PC-9 (cell line): ENCODE measurements at regions not wholly inside any gene's neighbourhood (a gene's known extent, or its start where the extent isn't known, plus 50 kb on each side); places are given as distances from the start of the nearest gene placed in this dataset.

Experiments used
- BruUV-seq: library from RNA; stranded (reverse); fragments of 400-500 nt; replicated peaks from 2 replicates; lab custom pipeline; 2021; lab: Mats Ljungman, UMichigan
- CTCF ChIA-PET: fragments of 300-600 bp; sonication (Branson Sonifier 250); formaldehyde crosslinking; loops from one replicate; lab custom pipeline; 2022; ENCODE audit warnings: antibody characterized with exemption; lab: Charles Lee
- POLR2A ChIA-PET: fragments of 300-600 bp; sonication (Branson Sonifier 250); formaldehyde crosslinking; loops from one replicate; lab custom pipeline; 2022; ENCODE audit warnings: antibody characterized with exemption; ENCODE audit not compliant: unreplicated experiment; lab: Charles Lee
- DNase-seq, 2 experiments: peaks; one replicate each; pipeline versions ENCODE4 v3.0.0 to v3.0.0-alpha.2; 2015 to 2022; ENCODE audit warnings: mixed read lengths in 1 of 2
- H2AFZ ChIP-seq: fragments of 200-600 bp; sonication (generic); 2 replicates; pipeline ENCODE4 v1.8.1; 2017; ENCODE audit warnings: antibody characterized with exemption
- H3F3A ChIP-seq: fragments of 200-600 bp; sonication (generic); 2 replicates; pipeline ENCODE4 v1.8.1; 2017; ENCODE audit warnings: antibody characterized with exemption, mild to moderate bottlenecking, low read depth; ENCODE audit not compliant: insufficient read depth
- H3K27ac ChIP-seq: fragments of 200-600 bp; sonication (generic); 2 replicates; pipeline ENCODE4 v1.6.1; 2016; ENCODE audit warnings: mixed run types
- H3K27me3 ChIP-seq: fragments of 200-600 bp; sonication (generic); 2 replicates; pipeline ENCODE4 v1.6.1; 2016; ENCODE audit warnings: low read depth, mixed run types; ENCODE audit not compliant: insufficient read depth
- H3K36me3 ChIP-seq: fragments of 200-600 bp; sonication (generic); 2 replicates; pipeline ENCODE4 v1.6.1; 2016; ENCODE audit warnings: low read depth, mixed run types
- H3K4me1 ChIP-seq: fragments of 200-600 bp; sonication (generic); replicated peaks from 2 replicates; pipeline ENCODE4 v1.6.1; 2016; ENCODE audit warnings: mixed run types; ENCODE audit not compliant: insufficient read depth
- H3K4me2 ChIP-seq: fragments of 200-600 bp; sonication (generic); 2 replicates; pipeline ENCODE4 v1.6.1; 2017; ENCODE audit warnings: mixed run types
- H3K4me3 ChIP-seq: fragments of 200-600 bp; sonication (generic); 2 replicates; pipeline ENCODE4 v1.6.1; 2016; ENCODE audit warnings: mixed run types
- H3K79me2 ChIP-seq: fragments of 200-600 bp; sonication (generic); 2 replicates; pipeline ENCODE4 v1.6.1; 2017; ENCODE audit warnings: low read depth, mixed run types
- H3K9me2 ChIP-seq: fragments of 200-600 bp; sonication (generic); 2 replicates; pipeline ENCODE4 v1.8.1; 2017; ENCODE audit warnings: mild to moderate bottlenecking; ENCODE audit not compliant: insufficient read depth
- H3K9me3 ChIP-seq: fragments of 200-600 bp; sonication (generic); 2 replicates; pipeline ENCODE4 v1.8.1; 2016; ENCODE audit warnings: low read depth; ENCODE audit not compliant: insufficient read depth
- H4K20me1 ChIP-seq: fragments of 200-600 bp; sonication (generic); 2 replicates; pipeline ENCODE4 v1.8.1; 2017; ENCODE audit not compliant: insufficient read depth
- EZH2 ChIP-seq: fragments of 200-600 bp; sonication (generic); IDR thresholded peaks from 2 replicates; pipeline ENCODE4 v1.8.0; 2017; ENCODE audit warnings: antibody characterized with exemption, low read depth
- intact Hi-C: fragments of 100-400 bp; cut with micrococcal nuclease; formaldehyde crosslinking; loops from one replicate; pipeline ENCODE4 v1.10.0; 2022; ENCODE audit not compliant: unreplicated experiment
- TF ChIP-seq, protein P1 (sequence below): fragments of 200-600 bp; sonication (generic); conservative IDR thresholded peaks from 2 replicates; pipeline ENCODE4 v1.6.1; 2017; ENCODE audit warnings: mixed run types, antibody characterized with exemption, mild to moderate bottlenecking, moderate library complexity

GRCh38 chr1:91589437-91589836 lies 88.8 kb downstream of the CDC7 start:
- Histone ChIP-seq H3K4me1 (no peaks in the 10 kb centered on the region), H3K9me2 (no peaks in the 10 kb centered on the region), H3K79me2 (no peaks in the 10 kb centered on the region), H2AFZ (no peak overlapping the region), H3K27ac (no peak overlapping the region), H3K27me3 (no peaks in the 10 kb centered on the region), H3F3A (no peaks in the 10 kb centered on the region), H3K4me3 (no peak overlapping the region), H3K36me3 (no peaks in the 10 kb centered on the region), H4K20me1 (no peaks in the 10 kb centered on the region), H3K4me2 (no peak overlapping the region), H3K9me3 (no peaks in the 10 kb centered on the region)
- DNase-seq: no peak
- ChIA-PET CTCF (no interaction called here), POLR2A (no interaction called here)
- BruUV-seq: no TSS peak
- intact Hi-C loops: loop anchor here (10.0 kb wide), 1 partner anchor 55 kb away; no protein-coding TSS in a partner anchor
- TF ChIP-seq, protein P1, sequence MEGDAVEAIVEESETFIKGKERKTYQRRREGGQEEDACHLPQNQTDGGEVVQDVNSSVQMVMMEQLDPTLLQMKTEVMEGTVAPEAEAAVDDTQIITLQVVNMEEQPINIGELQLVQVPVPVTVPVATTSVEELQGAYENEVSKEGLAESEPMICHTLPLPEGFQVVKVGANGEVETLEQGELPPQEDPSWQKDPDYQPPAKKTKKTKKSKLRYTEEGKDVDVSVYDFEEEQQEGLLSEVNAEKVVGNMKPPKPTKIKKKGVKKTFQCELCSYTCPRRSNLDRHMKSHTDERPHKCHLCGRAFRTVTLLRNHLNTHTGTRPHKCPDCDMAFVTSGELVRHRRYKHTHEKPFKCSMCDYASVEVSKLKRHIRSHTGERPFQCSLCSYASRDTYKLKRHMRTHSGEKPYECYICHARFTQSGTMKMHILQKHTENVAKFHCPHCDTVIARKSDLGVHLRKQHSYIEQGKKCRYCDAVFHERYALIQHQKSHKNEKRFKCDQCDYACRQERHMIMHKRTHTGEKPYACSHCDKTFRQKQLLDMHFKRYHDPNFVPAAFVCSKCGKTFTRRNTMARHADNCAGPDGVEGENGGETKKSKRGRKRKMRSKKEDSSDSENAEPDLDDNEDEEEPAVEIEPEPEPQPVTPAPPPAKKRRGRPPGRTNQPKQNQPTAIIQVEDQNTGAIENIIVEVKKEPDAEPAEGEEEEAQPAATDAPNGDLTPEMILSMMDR: no peak
- TF ChIP-seq EZH2: no peak

DNA sequence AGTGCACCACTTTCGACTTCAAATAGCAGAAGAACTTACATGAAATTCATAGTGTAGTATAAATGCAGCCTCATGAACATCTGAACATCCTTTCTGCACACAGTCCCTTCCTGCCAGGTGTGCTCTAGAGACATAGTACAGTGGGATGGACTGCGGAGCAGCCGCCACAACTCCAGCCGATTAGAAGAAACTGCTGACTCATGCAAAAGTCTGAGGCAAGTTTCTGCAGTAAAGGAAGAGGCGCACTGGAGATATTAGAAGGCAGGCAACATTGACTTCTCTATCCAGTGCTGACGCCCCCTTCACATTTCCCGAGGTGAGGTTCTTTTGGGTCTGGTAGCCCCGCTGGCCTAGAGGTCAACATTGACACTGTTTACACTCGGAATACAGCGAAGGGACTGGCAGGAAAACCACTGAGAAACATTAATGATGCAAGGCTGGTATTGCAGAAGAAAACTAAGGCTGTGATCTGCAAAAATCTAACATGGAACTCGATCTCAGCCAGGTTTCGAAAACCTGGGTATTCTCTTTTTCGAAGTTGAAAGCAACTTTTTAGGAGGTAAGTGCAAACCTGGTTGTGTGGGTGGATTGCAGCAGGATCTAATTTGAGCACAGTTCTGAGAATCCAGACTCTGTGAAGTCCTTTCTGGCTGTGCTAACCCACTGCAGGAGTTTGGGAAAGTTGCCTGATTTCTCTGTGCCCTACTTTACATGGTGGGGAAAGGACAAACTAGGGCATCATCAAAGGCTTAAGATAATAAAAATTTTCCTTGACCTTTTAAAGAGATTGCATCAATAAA lies 90.7 kb downstream of the CDC7 start:
- TF ChIP-seq, protein P1: no peak
- TF ChIP-seq EZH2: no peak
- POLR2A ChIA-PET: no interaction called here
- CTCF ChIA-PET: no interaction called here

DNA sequence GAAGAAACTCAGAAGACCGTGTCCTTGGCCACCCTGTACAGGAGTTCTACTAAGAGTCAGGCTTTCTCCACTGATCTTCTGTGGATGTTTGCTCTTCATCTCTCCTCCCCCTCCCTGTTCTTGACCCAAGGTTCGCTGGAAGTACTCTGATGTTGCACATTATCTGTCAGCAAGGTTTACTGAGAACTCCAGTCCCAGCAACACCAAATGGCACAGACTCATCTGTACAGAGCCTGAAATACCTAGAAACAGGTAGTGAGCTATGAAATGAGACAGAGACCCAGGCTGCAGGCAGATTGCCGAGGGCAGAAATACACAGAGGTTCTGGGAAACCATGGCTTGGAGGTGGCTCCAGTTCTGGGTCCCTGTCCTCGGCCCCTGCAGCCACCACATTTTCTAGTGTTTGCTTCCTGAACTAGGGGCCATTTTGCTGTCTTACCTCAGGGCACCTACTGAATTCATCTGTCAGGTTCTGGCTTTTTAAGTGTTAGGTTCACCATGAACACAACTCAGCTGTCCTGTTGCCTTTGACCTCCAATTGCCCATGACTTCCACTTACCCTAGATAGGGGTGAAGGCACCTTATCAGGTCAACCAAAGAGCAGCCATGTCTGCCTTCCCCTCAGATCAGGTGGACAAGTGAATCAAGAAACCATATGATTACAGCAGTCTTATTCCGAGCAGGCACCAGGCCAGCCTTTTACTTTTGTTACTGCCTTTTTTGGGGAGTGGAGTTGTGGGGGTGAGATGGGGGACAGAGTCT lies 92.2 kb downstream of the CDC7 start:
- no peak for DNase-seq
- no peak overlapping the region for H3K4me3 ChIP-seq
- ChIA-PET POLR2A (no interaction called here), CTCF (no interaction called here)
- H3K9me2 ChIP-seq: no peaks in the 10 kb centered on the region
- no peaks in the 10 kb centered on the region for H3K4me1 ChIP-seq
- no peak overlapping the region for H3K4me2 ChIP-seq
- intact Hi-C loops: no loop called here
- H3K79me2 ChIP-seq: no peaks in the 10 kb centered on the region
- H3K27ac ChIP-seq: no peak overlapping the region
- no peaks in the 10 kb centered on the region for H3K36me3 ChIP-seq
- no peak overlapping the region for H2AFZ ChIP-seq
- no peaks in the 10 kb centered on the region for H3F3A ChIP-seq
- H3K27me3 ChIP-seq: no peaks in the 10 kb centered on the region
- H3K9me3 ChIP-seq: no peaks in the 10 kb centered on the region
- no peak for TF ChIP-seq EZH2
- H4K20me1 ChIP-seq: no peaks in the 10 kb centered on the region
- BruUV-seq: no TSS peak

More for the DNA sequence above, 90.7 kb downstream of the CDC7 start:
- Histone ChIP-seq H3F3A (no peaks in the 10 kb centered on the region), H3K4me1 (no peaks in the 10 kb centered on the region), H3K4me2 (no peak overlapping the region), H4K20me1 (no peaks in the 10 kb centered on the region), H3K9me2 (no peaks in the 10 kb centered on the region), H3K9me3 (no peaks in the 10 kb centered on the region), H3K36me3 (no peaks in the 10 kb centered on the region), H3K4me3 (no peak overlapping the region), H3K27me3 (no peaks in the 10 kb centered on the region), H2AFZ (no peak overlapping the region), H3K27ac (no peak overlapping the region), H3K79me2 (no peaks in the 10 kb centered on the region)
- intact Hi-C loops: no loop called here
- DNase-seq: no peak
- no TSS peak for BruUV-seq
